Rectal smooth muscle tissue (tissue), 1 donor: ENCODE measurements at regions not wholly inside any gene's neighbourhood (a gene's known extent, or its start where the extent isn't known, plus 50 kb on each side); places are given as distances from the start of the nearest gene placed in this dataset.

Experiments used
- H3K27ac ChIP-seq: one replicate; pipeline ENCODE4 v1.7.0; 2013; ENCODE audit warnings: low read depth, low read length, inconsistent platforms
- H3K27me3 ChIP-seq: one replicate; pipeline ENCODE4 v1.7.0; 2013; ENCODE audit warnings: low read length; ENCODE audit not compliant: control insufficient read depth, insufficient read depth
- H3K36me3 ChIP-seq: one replicate; pipeline ENCODE4 v1.7.0; 2013; ENCODE audit warnings: low read length; ENCODE audit not compliant: control insufficient read depth, insufficient read depth
- H3K4me1 ChIP-seq: one replicate; pipeline ENCODE4 v1.7.0; 2013; ENCODE audit warnings: low read length; ENCODE audit not compliant: control insufficient read depth, insufficient read depth
- H3K4me3 ChIP-seq: one replicate; pipeline ENCODE4 v1.7.0; 2013; ENCODE audit warnings: low read length
- H3K9ac ChIP-seq: one replicate; pipeline ENCODE4 v1.7.0; 2013; ENCODE audit warnings: low read length

- Histone ChIP-seq H3K36me3 (no peaks in the 10 kb centered on the region), H3K4me1 (no peaks in the 10 kb centered on the region), H3K4me3 (no peak overlapping the region), H3K27me3 (no peaks in the 10 kb centered on the region), H3K27ac (no peak overlapping the region), H3K9ac (no peak overlapping the region)
Observed at GRCh38 chr20:61030130-61030529, 221.9 kb upstream of the CDH4 start.

- Histone ChIP-seq H3K4me3 (no peak overlapping the region), H3K27me3 (no peaks in the 10 kb centered on the region), H3K4me1 (no peaks in the 10 kb centered on the region), H3K27ac (no peak overlapping the region), H3K9ac (no peak overlapping the region), H3K36me3 (no peaks in the 10 kb centered on the region)
Observed at GRCh38 chr20:61031101-61031830, 220.8 kb upstream of the CDH4 start.

GRCh38 chr20:61037498-61037897 lies 214.6 kb upstream of the CDH4 start:
- no peaks in the 10 kb centered on the region for H3K27me3 ChIP-seq
- H3K27ac ChIP-seq: no peak overlapping the region
- no peak overlapping the region for H3K9ac ChIP-seq
- no peaks in the 10 kb centered on the region for H3K4me1 ChIP-seq
- no peak overlapping the region for H3K4me3 ChIP-seq
- no peaks in the 10 kb centered on the region for H3K36me3 ChIP-seq

GRCh38 chr20:61041481-61041880 lies 210.6 kb upstream of the CDH4 start:
- Histone ChIP-seq H3K4me1 (no peaks in the 10 kb centered on the region), H3K27ac (no peak overlapping the region), H3K36me3 (no peaks in the 10 kb centered on the region), H3K27me3 (no peaks in the 10 kb centered on the region), H3K9ac (no peak overlapping the region), H3K4me3 (no peak overlapping the region)

DNA sequence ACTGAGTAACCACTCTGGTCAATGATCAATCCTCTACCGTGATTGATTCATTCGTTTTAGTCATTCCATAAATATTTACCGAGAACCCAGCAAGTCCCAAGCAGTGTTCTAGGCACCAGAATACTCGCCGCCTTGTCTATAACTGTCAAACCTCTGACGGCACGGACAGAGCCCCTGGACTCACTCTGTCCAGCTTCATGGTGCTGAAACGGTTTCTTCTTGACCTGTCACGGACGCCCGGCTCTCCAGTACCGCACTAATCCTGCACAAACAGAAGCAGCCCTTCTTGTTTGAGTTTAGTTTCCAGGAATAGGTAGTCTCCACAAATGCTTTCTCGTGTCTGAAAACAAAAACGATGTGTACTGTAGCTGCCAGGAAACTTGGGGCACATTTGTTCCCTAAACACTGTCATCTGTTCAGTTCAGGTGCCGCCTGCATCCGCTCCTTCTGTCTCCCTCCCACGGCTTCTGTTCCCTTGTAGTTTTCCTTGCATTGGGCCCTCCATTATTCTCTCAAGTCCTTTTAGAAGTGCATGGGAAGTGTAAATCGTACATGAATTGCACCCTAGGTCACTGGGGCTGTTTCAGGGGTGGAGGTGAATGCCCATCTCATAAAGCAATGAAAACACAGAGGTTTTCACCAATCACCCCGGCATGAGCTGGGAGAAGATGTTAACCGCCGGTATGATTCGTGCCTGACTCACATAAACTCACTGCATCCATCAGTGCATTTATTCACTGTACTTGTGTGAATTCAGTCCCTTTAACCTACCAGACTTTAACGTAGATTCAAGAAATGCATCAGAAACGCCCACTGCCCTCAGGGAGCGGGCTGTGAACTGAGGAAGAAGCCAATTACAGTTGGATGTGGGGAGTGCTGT lies 209.3 kb upstream of the CDH4 start:
- no peaks in the 10 kb centered on the region for H3K36me3 ChIP-seq
- no peaks in the 10 kb centered on the region for H3K27me3 ChIP-seq
- H3K9ac ChIP-seq: no peak overlapping the region
- no peak overlapping the region for H3K27ac ChIP-seq
- no peak overlapping the region for H3K4me3 ChIP-seq
- H3K4me1 ChIP-seq: no peaks in the 10 kb centered on the region

GRCh38 chr20:61043681-61044080 lies 208.4 kb upstream of the CDH4 start:
- Histone ChIP-seq H3K4me3 (no peak overlapping the region), H3K27ac (no peak overlapping the region), H3K4me1 (no peaks in the 10 kb centered on the region), H3K27me3 (no peaks in the 10 kb centered on the region), H3K9ac (no peak overlapping the region), H3K36me3 (no peaks in the 10 kb centered on the region)

DNA sequence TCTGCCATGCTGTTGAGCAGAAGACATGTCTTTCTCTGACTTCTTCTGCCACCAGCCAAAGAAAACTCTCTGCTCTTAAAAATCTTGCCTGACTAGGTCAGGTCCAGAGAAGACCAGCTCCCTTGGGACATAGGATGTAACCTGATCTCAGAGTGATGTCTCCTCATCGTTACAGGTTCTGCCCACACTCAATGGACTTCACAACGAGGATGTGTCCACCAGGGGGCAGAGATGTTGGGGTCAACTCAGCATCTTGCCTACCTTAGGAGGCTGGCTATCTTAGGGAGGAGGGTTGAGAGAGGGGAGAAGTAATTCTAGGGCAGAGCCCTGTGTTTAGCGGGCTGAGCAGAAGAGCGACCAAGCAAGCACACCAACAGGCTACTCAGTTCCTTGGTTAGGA lies 207.6 kb upstream of the CDH4 start:
- Histone ChIP-seq H3K9ac (no peak overlapping the region), H3K36me3 (no peaks in the 10 kb centered on the region), H3K4me1 (no peaks in the 10 kb centered on the region), H3K4me3 (no peak overlapping the region), H3K27ac (no peak overlapping the region), H3K27me3 (no peaks in the 10 kb centered on the region)

- H3K9ac ChIP-seq: no peak overlapping the region
- no peaks in the 10 kb centered on the region for H3K4me1 ChIP-seq
- no peaks in the 10 kb centered on the region for H3K36me3 ChIP-seq
Observed at GRCh38 chr20:61045091-61045490, 207.0 kb upstream of the CDH4 start.

DNA sequence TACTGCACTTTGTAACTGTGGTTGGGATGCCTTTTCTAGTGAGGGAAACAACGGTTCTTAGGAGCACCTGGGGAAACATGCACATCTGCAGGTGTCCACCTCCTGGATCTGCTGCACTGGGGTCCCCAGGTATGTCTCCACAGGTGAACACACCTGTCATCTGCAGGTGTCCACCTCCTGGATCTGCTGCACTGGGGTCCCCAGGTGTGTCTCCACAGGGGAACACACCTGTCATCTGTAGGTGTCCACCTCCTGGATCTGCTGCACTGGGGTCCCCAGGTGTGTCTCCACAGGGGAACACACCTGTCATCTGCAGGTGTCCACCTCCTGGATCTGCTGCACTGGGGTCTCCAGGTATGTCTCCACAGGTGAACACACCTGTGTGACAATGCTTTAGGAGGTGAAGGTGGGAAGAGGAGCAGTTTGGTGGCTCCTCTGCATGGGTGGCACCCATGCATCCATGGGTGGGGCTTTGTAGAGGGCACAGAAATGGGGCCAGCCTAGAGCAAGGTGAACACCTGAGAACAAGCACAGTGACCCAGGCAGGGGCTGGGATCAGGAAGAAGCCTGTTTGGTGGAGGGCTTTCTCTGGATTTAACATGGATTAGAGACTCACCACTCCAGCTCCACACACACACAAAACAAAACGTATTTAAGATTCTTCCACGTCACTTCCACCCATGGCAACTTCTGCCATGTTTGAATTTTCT lies 206.0 kb upstream of the CDH4 start:
- no peaks in the 10 kb centered on the region for H3K36me3 ChIP-seq
- no peak overlapping the region for H3K27ac ChIP-seq
- H3K9ac ChIP-seq: no peak overlapping the region

More at GRCh38 chr20:61045091-61045490, 207.0 kb upstream of the CDH4 start:
- H3K27me3 ChIP-seq: no peaks in the 10 kb centered on the region
- no peak overlapping the region for H3K27ac ChIP-seq
- no peak overlapping the region for H3K4me3 ChIP-seq

GRCh38 chr20:61046721-61047351 lies 205.2 kb upstream of the CDH4 start:
- no peak overlapping the region for H3K4me3 ChIP-seq
- no peaks in the 10 kb centered on the region for H3K4me1 ChIP-seq
- H3K27me3 ChIP-seq: no peaks in the 10 kb centered on the region
- no peaks in the 10 kb centered on the region for H3K36me3 ChIP-seq
- H3K27ac ChIP-seq: no peak overlapping the region
- H3K9ac ChIP-seq: no peak overlapping the region

More for the DNA sequence above, 206.0 kb upstream of the CDH4 start:
- Histone ChIP-seq H3K4me3 (no peak overlapping the region), H3K27me3 (no peaks in the 10 kb centered on the region), H3K4me1 (no peaks in the 10 kb centered on the region)

DNA sequence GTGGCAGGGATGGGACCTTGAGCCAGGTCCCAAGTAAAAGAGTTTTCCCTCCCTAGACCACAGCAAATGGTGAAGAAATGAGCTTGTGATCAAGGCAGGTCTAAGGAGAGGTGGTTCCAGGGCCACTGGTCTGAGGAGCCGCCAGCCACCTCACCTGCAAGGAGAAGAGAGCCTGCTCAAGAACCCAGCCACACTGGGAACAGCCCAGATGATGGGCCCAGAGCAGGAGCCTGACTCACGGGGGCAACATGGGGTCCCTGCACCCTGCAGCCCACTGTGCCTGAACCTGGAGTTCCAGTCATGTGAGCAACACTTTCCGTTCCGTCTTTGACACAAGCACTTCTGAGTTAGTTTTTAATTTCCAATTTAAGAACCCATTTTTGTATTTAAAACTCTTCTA lies 204.5 kb upstream of the CDH4 start:
- H3K27ac ChIP-seq: no peak overlapping the region
- no peaks in the 10 kb centered on the region for H3K27me3 ChIP-seq
- H3K4me3 ChIP-seq: no peak overlapping the region
- H3K36me3 ChIP-seq: no peaks in the 10 kb centered on the region
- H3K4me1 ChIP-seq: no peaks in the 10 kb centered on the region
- H3K9ac ChIP-seq: no peak overlapping the region

DNA sequence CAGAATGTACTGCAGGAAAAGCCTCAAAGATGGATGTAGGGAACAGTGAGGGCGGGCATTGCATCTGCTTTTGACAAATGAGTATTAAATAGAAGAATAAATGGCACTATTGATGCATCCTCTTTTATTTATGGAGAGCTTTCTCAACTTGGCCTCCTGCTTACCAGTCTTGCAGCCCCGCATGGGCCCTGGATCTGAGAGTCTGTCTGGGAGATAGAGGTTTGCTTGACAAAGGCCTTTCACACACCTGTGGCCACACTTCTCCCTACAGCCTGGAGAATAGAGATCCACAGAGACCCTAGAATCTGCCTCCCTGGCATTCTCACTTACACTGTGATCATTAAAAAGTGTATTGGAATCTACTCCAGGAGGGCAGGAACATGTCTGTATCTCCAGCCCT lies 203.8 kb upstream of the CDH4 start:
- Histone ChIP-seq H3K27me3 (no peaks in the 10 kb centered on the region), H3K27ac (no peak overlapping the region), H3K36me3 (no peaks in the 10 kb centered on the region), H3K4me3 (no peak overlapping the region), H3K4me1 (no peaks in the 10 kb centered on the region), H3K9ac (no peak overlapping the region)
